ENCODE measurements at regions not wholly inside any gene's neighbourhood (a gene's known extent, or its start where the extent isn't known, plus 50 kb on each side); places are given as distances from the start of the nearest gene placed in this dataset.

- H3K4me3 ChIP-seq (ENCODE audit: low read depth, low read length) = no peak overlapping the region
Measured at GRCh38 chr3:76177610-76178009, 392.3 kb upstream of the ZNF717 start.

DNA sequence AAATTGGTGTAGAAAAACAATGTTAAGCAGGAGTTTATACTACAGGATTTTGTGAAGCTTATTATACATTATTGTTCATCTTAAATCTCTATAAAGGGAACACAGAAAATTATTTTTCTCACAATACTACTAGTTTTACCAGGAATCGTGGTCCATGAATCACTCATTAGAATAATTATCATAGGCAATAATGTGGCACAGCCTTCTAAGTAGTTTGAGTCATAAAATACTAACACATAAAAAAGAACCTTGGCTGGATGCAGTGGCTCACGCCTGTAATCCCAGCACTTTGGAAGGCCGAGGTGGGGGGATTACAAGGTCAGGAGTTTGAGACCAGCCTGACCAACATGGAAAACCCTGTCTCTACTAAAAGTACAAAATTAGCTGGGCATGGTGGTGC lies 393.1 kb upstream of the ZNF717 start:
- H3K4me3 ChIP-seq (ENCODE audit: low read depth, low read length) = no peak overlapping the region

- H3K4me3 ChIP-seq (ENCODE audit: low read depth, low read length) = no peak overlapping the region
Measured at GRCh38 chr3:76181213-76181612, 395.9 kb upstream of the ZNF717 start.

DNA sequence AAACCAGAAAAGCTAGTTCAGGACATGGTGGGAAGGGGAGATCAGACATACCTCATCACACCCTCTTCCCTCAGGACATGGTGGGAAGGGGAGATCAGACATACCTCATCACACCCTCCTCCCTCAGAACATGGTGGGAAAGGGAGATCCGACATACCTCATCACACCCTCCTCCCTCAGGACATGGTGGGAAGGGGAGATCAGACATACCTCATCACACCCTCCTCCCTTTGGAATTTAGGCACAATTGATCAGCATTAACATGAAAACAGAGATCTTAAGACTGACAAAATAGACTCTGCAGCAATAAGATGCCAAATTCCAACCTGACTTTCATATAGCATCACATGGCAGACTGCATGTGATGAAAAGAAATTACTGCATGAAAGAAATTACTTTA lies 412.7 kb upstream of the ZNF717 start:
- H3K4me3 ChIP-seq (ENCODE audit: low read depth, low read length) = no peak overlapping the region

GRCh38 chr3:76199382-76199781 lies 414.0 kb upstream of the ZNF717 start:
- no peak overlapping the region for H3K4me3 ChIP-seq (ENCODE audit: low read depth, low read length)

DNA sequence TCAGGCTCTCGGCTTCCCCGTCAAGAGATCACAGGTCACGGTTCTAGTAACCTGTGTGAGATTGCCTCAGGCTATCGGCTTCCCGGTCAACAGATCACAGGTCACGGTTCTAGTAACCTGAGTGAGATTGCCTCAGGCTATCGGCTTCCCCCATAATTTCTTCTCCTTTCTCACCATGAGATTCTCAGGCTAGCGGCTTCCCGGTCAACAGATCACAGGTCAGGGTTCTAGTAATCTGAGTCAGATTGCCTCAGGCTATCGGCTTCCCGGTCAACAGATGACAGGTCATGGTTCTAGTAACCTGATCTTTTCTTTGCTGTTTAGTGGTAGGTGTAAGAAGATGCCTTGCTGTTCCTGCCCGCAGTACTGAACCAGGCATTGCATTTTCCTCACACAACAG lies 418.2 kb upstream of the ZNF717 start:
- no peak overlapping the region for H3K4me3 ChIP-seq (ENCODE audit: low read depth, low read length)

- H3K4me3 ChIP-seq (ENCODE audit: low read depth, low read length) = no peak overlapping the region
Measured at GRCh38 chr3:76206346-76206745, 421.0 kb upstream of the ZNF717 start.

GRCh38 chr3:76212679-76213078 lies 427.3 kb upstream of the ZNF717 start:
- no peak overlapping the region for H3K4me3 ChIP-seq (ENCODE audit: low read depth, low read length)

DNA sequence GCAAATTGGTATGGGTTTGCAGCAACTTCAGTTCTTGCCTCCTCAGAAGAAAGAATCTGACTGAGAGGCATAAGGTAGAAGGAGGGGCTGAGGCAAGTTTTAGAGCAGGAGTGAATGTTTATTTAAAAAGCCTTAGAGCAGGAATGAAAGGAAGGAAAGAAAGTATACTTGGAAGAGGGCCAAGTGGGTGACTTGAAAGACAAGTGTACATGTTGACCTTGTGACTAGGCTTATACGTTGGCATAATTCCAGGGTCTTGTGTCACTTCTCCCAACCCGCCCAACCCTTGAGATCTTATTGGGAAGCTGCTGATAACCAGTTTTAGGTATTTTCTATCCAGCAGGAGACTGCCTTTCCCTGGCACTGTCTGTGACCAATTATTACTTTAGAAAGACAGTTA lies 436.9 kb upstream of the ZNF717 start:
- no peak overlapping the region for H3K4me3 ChIP-seq (ENCODE audit: low read depth, low read length)

GRCh38 chr3:76231258-76231657 lies 445.9 kb upstream of the ZNF717 start:
- H3K4me3 ChIP-seq (ENCODE audit: low read depth, low read length) = no peak overlapping the region

- no peak overlapping the region for H3K4me3 ChIP-seq (ENCODE audit: low read depth, low read length)
Measured at GRCh38 chr3:76242886-76243753, 457.8 kb upstream of the ZNF717 start.

- no peak overlapping the region for H3K4me3 ChIP-seq (ENCODE audit: low read depth, low read length)
Measured at GRCh38 chr3:76245073-76245472, 459.7 kb upstream of the ZNF717 start.

GRCh38 chr3:76245622-76246021 lies 460.3 kb upstream of the ZNF717 start:
- H3K4me3 ChIP-seq (ENCODE audit: low read depth, low read length) = no peak overlapping the region

GRCh38 chr3:76264496-76264895 lies 479.1 kb upstream of the ZNF717 start:
- H3K4me3 ChIP-seq (ENCODE audit: low read depth, low read length) = no peak overlapping the region

DNA sequence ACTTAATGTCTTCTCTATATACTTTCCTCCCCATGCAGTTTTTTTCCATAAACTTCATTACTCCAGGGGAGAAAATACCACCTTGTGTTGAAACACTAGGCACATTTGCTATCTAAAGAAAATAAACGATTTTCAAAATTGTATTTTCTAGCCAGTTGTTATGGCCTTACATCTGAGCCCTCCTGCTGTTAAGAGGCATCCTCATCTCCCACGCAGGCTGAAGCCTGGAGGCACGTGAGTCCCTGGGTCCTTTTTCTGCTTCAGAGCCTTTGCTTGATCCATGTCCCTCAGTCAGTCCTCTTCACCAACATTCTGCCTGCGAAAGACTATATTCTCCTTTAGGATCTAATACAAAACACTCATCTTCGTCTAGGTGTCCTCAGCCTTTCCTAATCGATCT lies 479.6 kb upstream of the ZNF717 start:
- H3K4me3 ChIP-seq (ENCODE audit: low read depth, low read length) = no peak overlapping the region

DNA sequence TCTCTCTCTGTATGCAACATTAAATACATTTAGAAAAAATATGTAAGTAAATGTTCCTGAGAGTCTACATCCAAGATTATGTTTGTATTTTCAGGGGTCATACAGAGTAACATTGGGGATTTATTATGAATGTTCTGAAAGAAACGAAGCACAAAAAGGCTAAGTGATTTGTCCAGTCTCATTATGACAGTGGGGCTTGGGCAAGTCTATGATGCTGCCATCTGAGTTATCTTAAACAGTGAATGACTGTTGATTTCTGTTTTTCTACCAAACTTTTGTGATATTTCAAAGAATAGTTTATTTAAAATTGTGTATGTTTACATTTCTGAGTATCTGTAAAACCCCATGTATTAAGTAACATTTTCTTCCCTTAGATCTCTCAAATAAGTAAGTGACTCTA lies 481.2 kb upstream of the ZNF717 start:
- H3K4me3 ChIP-seq (ENCODE audit: low read depth, low read length) = no peak overlapping the region

GRCh38 chr3:76267851-76268380 lies 482.6 kb upstream of the ZNF717 start:
- H3K4me3 ChIP-seq (ENCODE audit: low read depth, low read length) = no peak overlapping the region

GRCh38 chr3:76293856-76294255 lies 508.5 kb upstream of the ZNF717 start:
- H3K4me3 ChIP-seq (ENCODE audit: low read depth, low read length) = no peak overlapping the region

DNA sequence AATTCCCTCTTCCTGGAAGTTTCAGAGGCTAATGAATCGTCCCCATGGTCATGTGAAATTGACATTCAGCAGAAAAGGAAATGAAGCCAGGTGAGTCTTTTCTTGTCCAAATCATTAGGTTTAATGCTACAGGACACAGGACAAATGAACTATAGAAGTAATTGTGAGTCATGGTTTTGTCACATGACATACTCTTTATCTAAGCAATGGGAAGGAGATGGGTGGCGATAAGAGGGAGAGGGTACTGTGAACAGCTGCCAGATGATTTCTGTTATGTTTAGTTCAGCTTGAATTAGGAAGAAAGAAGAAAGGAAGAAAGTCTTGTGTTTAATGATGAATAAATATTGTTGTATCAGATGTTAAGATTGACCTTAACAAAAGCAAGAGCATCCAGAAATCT lies 515.4 kb upstream of the ZNF717 start:
- H3K4me3 ChIP-seq (ENCODE audit: low read depth, low read length) = no peak overlapping the region

DNA sequence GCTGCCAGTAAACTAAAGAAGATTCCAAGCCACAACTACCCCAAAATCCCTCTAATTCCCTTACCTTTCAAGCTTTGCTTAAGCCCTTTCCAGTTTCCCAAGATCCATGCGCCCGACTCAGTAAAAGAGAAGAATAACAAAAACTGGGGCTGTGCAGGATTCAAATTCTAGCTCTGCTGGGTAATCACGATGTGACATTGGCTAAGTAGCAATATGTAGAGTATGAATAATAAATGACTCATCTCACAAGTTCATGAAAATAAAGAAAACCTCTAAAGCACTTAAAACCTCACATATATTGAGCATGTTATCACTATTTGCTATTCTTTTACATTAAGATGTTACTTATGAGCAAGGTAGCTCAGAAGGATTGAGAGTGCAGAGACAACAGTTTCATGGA lies 522.2 kb upstream of the ZNF717 start:
- H3K4me3 ChIP-seq (ENCODE audit: low read depth, low read length) = no peak overlapping the region

DNA sequence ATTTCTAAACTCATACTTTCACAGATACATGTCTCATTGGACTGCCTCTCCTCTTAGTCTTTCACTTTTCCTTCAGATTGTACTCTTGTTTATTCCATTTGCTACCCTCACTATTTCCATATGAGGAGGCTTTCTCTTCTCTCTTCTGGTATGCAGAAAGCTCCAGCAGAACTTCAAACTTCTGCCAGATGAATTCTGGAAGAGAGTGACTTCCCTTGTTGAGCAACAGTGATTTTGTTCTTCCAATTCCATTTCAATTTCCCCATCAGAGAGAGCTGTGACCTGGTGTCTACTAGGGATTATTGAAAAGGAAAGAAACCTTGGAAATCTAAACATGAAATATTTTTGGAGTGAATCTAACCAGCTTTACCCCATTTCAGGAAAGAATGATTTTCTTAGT lies 523.2 kb upstream of the ZNF717 start:
- no peak overlapping the region for H3K4me3 ChIP-seq (ENCODE audit: low read depth, low read length)

DNA sequence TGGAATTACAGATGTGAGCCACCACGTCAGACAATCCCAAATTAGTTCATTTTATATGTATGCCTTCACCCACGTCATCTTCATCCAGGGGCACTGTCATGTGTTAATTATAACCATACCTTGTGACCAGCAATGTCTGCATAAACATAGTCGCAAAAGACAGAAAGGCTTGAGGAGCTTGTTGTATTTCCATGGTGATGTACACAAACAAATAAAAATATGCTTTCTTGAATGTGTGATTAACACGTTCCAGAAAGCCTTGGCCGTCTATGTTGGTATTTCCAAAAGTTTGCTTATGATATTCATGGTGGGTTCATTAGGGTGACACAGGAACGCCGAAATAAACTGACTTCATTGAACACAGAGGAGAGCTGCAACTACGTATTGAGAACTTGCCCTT lies 524.7 kb upstream of the ZNF717 start:
- no peak overlapping the region for H3K4me3 ChIP-seq (ENCODE audit: low read depth, low read length)

DNA sequence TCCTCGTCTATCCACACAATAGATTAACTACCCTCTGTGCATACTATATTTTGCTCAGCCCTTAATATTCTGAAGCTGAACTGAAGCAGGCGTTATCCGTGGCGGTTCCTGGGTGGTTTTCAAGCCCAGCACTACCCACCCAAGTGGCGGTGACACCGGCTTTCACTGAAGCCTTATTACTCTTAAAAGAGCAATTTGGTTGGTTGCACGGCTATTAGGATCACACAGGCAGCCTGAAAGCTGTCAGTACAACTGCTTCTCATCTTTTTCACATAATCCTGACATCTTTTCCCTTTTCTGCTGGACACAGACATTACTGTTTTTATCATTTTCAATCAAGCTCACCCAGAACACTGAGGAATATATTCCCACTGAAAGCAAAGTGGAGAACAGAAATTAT lies 525.3 kb upstream of the ZNF717 start:
- no peak overlapping the region for H3K4me3 ChIP-seq (ENCODE audit: low read depth, low read length)

Measured in iPS-11a (cell line).